A549 (cell line): ENCODE measurements at regions not wholly inside any gene's neighbourhood (a gene's known extent, or its start where the extent isn't known, plus 50 kb on each side); places are given as distances from the start of the nearest gene placed in this dataset.
"Not testable (repeated sequence)": the region's sequence is repeated elsewhere in the genome, so short reads cannot be mapped to it uniquely, and the experiment has no call there.

Experiments used
- ATAC-seq, 2 experiments: fragments of 200-7000 bp in 1 of 2; fragments of >200 bp in 1 of 2; cut with Nextera tagmentation in 1 of 2; cut with Tn5 transposase in 1 of 2; 3 replicates each; pipeline versions ENCODE4 v1.8.0 to v1.9.1; 2018 to 2020; ENCODE audit warnings: mild to moderate bottlenecking in 1 of 2, moderate library complexity in 1 of 2
- CTCF ChIA-PET: fragments of 300-600 bp; sonication (Branson Sonifier 250); formaldehyde crosslinking; extraction: SDS; loops from one replicate; lab custom pipeline; 2021; ENCODE audit warnings: antibody characterized with exemption, inconsistent platforms; lab: Yijun Ruan, JAX
- POLR2A ChIA-PET: fragments of 350-600 bp; formaldehyde crosslinking; extraction: SDS; loops from one replicate; lab custom pipeline; 2021; ENCODE audit warnings: antibody characterized with exemption, inconsistent platforms; lab: Yijun Ruan, JAX
- DNase-seq, 2 experiments: peaks; one replicate each; pipeline versions ENCODE4 v3.0.0 to v3.0.0-alpha.2; 2011 to 2016; ENCODE audit warnings: low read depth in 1 of 2, low spot score in 1 of 2
- FAIRE-seq: peaks from 2 replicates; lab custom pipeline; 2011; peaks lifted over from hg19 to GRCh38; lab: Jason Lieb, UNC
- H3K27ac ChIP-seq, 2 experiments: fragments of >200 bp; sonication (Bioruptor Twin); formaldehyde crosslinking; 3 replicates each; pipeline ENCODE4 v1.5.1; 2016 to 2017
- H3K4me1 ChIP-seq: fragments of >200 bp; sonication (Bioruptor Twin); formaldehyde crosslinking; 3 replicates; pipeline ENCODE4 v1.6.1; 2016
- H3K4me2 ChIP-seq: fragments of >200 bp; sonication (Bioruptor Twin); formaldehyde crosslinking; 3 replicates; pipeline ENCODE4 v1.6.1; 2016
- H3K4me3 ChIP-seq: fragments of >200 bp; sonication (Bioruptor Twin); formaldehyde crosslinking; 3 replicates; pipeline ENCODE4 v1.5.1; 2016
- H3K9me3 ChIP-seq: fragments of >200 bp; sonication (Bioruptor Twin); formaldehyde crosslinking; 3 replicates; pipeline ENCODE4 v1.6.1; 2016
- BHLHE40 ChIP-seq: IDR thresholded peaks from 2 replicates; pipeline ENCODE4 v1.6.1; 2012; ENCODE audit warnings: low read depth, low read length, inconsistent platforms
- FOSB ChIP-seq: fragments of 250-450 bp; sonication (Bioruptor Pico); IDR thresholded peaks from 2 replicates; pipeline ENCODE4 v1.5.0; 2020; ENCODE audit warnings: mild to moderate bottlenecking, moderate library complexity
- FOXS1 ChIP-seq: fragments of 250-450 bp; sonication (Bioruptor Pico); IDR thresholded peaks from 2 replicates; pipeline ENCODE4 v1.5.0; 2020; ENCODE audit warnings: mild to moderate bottlenecking, moderate library complexity
- HDAC2 ChIP-seq: fragments of 200-600 bp; sonication (generic); IDR thresholded peaks from 2 replicates; pipeline ENCODE4 v1.6.1; 2016
- HEYL ChIP-seq: fragments of 250-450 bp; sonication (Bioruptor Pico); IDR thresholded peaks from 2 replicates; pipeline ENCODE4 v1.8.0; 2021; ENCODE audit warnings: mild to moderate bottlenecking, moderate library complexity
- MAZ ChIP-seq: fragments of 150-350 bp; IDR thresholded peaks from 2 replicates; pipeline ENCODE4 v1.6.1; 2014; ENCODE audit warnings: antibody characterized with exemption, low read depth, low read length, borderline replicate concordance
- NFE2L2 ChIP-seq: fragments of 150-350 bp; conservative IDR thresholded peaks from 2 replicates; pipeline ENCODE4 v1.6.1; 2014; ENCODE audit warnings: low read length
- NPAS2 ChIP-seq: fragments of 250-450 bp; sonication (Bioruptor Pico); IDR thresholded peaks from 2 replicates; pipeline ENCODE4 v1.8.0; 2022; ENCODE audit warnings: mild to moderate bottlenecking, moderate library complexity, borderline replicate concordance
- NR3C1 ChIP-seq: fragments of >200 bp; sonication (Bioruptor Twin); formaldehyde crosslinking; IDR thresholded peaks from 3 replicates; pipeline ENCODE4 v1.6.1; 2017
- PHF8 ChIP-seq: fragments of 200-600 bp; sonication (generic); IDR thresholded peaks from 2 replicates; pipeline ENCODE4 v1.6.1; 2016; ENCODE audit warnings: low read depth, mild to moderate bottlenecking, antibody characterized with exemption, moderate library complexity, borderline replicate concordance
- POLR2AphosphoS2 ChIP-seq: conservative IDR thresholded peaks from 2 replicates; pipeline ENCODE4 v1.6.1; 2012; ENCODE audit warnings: low read length, improper control_type of control experiment, inconsistent platforms
- RAD21 ChIP-seq, 2 experiments: fragments of >200 bp in 1 of 2; sonication (Bioruptor Twin) in 1 of 2; formaldehyde crosslinking in 1 of 2; IDR thresholded peaks in 1 of 2; conservative IDR thresholded peaks in 1 of 2; 2 replicates in 1 of 2; 3 replicates in 1 of 2; pipeline ENCODE4 v1.6.1; 2012 to 2018; ENCODE audit warnings: inconsistent platforms in 1 of 2
- RARB ChIP-seq: fragments of 250-450 bp; sonication (Bioruptor Pico); IDR thresholded peaks from 2 replicates; pipeline ENCODE4 v1.8.0; 2021; ENCODE audit warnings: mild to moderate bottlenecking, moderate library complexity
- RNF2 ChIP-seq: fragments of 200-600 bp; sonication (generic); IDR thresholded peaks from 2 replicates; pipeline ENCODE4 v1.6.1; 2016; ENCODE audit warnings: low read depth, mild to moderate bottlenecking, antibody characterized with exemption, moderate library complexity, borderline replicate concordance
- SREBF2 ChIP-seq: fragments of 450-650 bp; IDR thresholded peaks from 2 replicates; pipeline ENCODE4 v1.6.1; 2014; ENCODE audit warnings: mild to moderate bottlenecking, moderate library complexity
- WGBS: methylation state at CpG from one replicate; pipeline ENCODE4 v1.1.6; 2017; ENCODE audit errors: missing lambda C conversion rate; 5-methylcytosine and 5-hydroxymethylcytosine counted together
- TF ChIP-seq, protein P1 (sequence below): fragments of >200 bp; sonication (Bioruptor Twin); formaldehyde crosslinking; IDR thresholded peaks from 3 replicates; pipeline ENCODE4 v1.5.1; 2016
- TF ChIP-seq, protein P2 (sequence below): fragments of >200 bp; sonication (Bioruptor Twin); formaldehyde crosslinking; IDR thresholded peaks from 2 replicates; pipeline ENCODE4 v1.6.1; 2016
- TF ChIP-seq, protein P3 (sequence below): IDR thresholded peaks from 2 replicates; pipeline ENCODE4 v1.6.1; 2012; ENCODE audit warnings: low read depth, borderline replicate concordance
- TF ChIP-seq, protein P4 (sequence below): fragments of 450-650 bp; IDR thresholded peaks from 2 replicates; pipeline ENCODE4 v1.6.1; 2014; ENCODE audit warnings: antibody characterized with exemption
- TF ChIP-seq, protein P5 (sequence below): fragments of 250-450 bp; sonication (Bioruptor Pico); IDR thresholded peaks from 2 replicates; pipeline ENCODE4 v1.5.0; 2021; ENCODE audit warnings: mild to moderate bottlenecking, moderate library complexity, borderline replicate concordance
- TF ChIP-seq, protein P6 (sequence below): IDR thresholded peaks from 2 replicates; pipeline ENCODE4 v1.6.1; 2012

DNA sequence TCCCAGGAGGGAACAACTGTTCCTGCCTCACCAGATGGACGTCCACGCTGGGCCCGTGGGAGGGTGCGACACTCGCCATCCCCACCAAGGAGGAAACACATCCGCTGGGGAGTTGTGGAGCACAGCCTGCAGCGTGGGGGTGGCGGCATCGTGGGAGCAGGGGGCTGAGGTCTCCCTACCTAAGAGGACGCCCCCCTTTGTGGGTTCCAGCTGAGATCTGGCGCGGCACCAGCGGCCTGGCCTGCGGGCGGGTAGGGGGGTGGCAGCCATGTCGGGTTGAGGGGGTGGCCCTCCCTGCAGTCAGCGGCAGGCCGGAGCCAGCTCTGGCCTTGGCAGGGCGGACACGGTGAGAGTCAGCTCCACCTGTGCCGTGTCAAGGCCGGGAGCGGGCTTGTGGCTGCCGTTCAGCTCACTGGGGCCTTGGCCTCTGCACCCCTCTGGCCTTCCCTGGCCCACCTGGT, 116.7 kb upstream of the CIBAR2 start:
- Histone ChIP-seq H3K4me3 (no peak overlapping the region), H3K4me2 (no peak overlapping the region), H3K27ac (no peak overlapping the region), H3K4me1 (no peaks in the 10 kb centered on the region), H3K9me3 (no peaks in the 10 kb centered on the region)
- TF ChIP-seq, protein P1, sequence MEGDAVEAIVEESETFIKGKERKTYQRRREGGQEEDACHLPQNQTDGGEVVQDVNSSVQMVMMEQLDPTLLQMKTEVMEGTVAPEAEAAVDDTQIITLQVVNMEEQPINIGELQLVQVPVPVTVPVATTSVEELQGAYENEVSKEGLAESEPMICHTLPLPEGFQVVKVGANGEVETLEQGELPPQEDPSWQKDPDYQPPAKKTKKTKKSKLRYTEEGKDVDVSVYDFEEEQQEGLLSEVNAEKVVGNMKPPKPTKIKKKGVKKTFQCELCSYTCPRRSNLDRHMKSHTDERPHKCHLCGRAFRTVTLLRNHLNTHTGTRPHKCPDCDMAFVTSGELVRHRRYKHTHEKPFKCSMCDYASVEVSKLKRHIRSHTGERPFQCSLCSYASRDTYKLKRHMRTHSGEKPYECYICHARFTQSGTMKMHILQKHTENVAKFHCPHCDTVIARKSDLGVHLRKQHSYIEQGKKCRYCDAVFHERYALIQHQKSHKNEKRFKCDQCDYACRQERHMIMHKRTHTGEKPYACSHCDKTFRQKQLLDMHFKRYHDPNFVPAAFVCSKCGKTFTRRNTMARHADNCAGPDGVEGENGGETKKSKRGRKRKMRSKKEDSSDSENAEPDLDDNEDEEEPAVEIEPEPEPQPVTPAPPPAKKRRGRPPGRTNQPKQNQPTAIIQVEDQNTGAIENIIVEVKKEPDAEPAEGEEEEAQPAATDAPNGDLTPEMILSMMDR = no peak
- TF ChIP-seq MAZ (no peak), HDAC2 (no peak), NFE2L2 (no peak), NR3C1 (no peak), POLR2AphosphoS2 (no peak), BHLHE40 (no peak)
- TF ChIP-seq, protein P2, sequence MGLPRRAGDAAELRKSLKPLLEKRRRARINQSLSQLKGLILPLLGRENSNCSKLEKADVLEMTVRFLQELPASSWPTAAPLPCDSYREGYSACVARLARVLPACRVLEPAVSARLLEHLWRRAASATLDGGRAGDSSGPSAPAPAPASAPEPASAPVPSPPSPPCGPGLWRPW = no peak
- ATAC-seq (no peak), DNase-seq (no peak), FAIRE-seq (no peak)
- WGBS = 85% methylated on average over 16 of the region's 24 CpGs
- ChIA-PET CTCF (interaction anchor here (0.8 to 2.2 kb wide), 6 partner anchors 14 to 114 kb away, joined by 3 to 9 read pairs (median 5); no protein-coding TSS in a partner anchor), POLR2A (no interaction called here)

DNA sequence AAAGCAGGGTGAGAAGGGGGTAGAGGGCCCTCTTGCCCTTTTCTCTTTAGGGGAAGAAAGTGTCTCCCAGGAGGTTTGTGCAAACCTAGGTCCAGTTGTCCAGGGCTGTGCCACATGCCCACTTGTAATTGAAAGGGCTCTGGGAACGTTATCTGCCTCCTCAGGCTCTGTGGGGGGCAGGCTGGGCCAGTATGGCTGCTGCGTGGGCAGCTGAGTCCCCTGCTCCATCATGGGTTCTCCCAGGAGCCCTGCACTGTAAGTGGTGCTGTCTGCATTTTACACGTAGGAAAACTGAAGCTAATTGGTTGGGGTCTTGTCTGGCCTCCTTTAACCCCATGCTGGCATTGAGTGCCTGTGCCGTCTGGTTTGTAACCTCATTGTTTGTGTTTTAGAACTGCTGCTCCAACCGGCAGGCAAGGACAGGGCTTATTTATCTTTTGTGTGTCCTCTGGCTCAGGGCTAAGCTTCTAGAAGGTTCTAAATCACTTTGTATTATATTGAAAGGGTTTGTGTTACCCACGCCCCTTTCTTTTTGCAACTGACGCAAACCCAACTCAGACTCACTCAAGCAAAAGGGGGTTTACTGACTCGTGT, 117.7 kb upstream of the CIBAR2 start:
- TF ChIP-seq SREBF2 = no peak
- no peak for ATAC-seq
- Histone ChIP-seq H3K4me3 (no peak overlapping the region), H3K9me3 (no peaks in the 10 kb centered on the region), H3K4me1 (peaks cover 3% of the 10 kb centered on the region; the same call in 1 of the 3 replicates), H3K27ac (no peak overlapping the region), H3K4me2 (no peak overlapping the region)
- ChIA-PET POLR2A (no interaction called here), CTCF (interaction anchor here (0.8 to 1.7 kb wide), 4 partner anchors 15 to 23 kb away, joined by 3 to 9 read pairs (median 5); no protein-coding TSS in a partner anchor)
- no peak for DNase-seq
- FAIRE-seq = no peak
- WGBS = 64% methylated on average over 8 of the region's 8 CpGs

DNA sequence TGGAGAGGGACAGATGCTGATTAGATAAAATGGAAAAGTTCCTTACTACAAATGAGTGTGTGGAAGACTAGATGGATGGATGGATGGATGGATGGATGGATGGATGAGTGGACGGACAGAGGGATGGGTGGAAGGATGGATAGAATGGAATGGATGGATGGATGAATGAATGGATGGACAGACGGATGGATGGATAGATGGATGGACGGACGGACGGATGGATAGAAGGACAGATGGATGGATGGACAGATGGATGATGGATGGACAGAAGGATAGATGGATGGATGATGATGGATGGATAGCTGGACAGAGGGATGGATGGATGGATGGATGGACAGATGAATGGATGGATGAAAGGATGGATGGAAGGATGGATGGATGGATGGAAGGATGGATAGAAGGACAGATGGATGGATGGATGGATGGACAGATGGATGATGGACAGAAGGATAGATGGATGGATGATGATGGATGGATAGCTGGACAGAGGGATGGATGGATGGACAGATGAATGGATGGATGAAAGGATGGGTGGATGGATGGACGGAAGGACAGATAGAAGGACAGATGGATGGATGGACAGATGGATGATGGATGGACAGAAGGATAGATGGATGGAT, 118.6 kb upstream of the CIBAR2 start:
- ATAC-seq, H3K27ac ChIP-seq, FAIRE-seq, POLR2A ChIA-PET, DNase-seq, H3K4me2 ChIP-seq, H3K4me3 ChIP-seq, H3K9me3 ChIP-seq: not testable (repeated sequence)
- WGBS = 88% methylated on average over 6 of the region's 6 CpGs
- CTCF ChIA-PET = interaction anchor here (1.0 to 2.3 kb wide), 3 partner anchors 14 to 380 kb away, joined by 3 to 13 read pairs (median 7); no protein-coding TSS in a partner anchor
- H3K4me1 ChIP-seq = peaks cover 12% of the 10 kb centered on the region; the same call in 2 of the 3 replicates

DNA sequence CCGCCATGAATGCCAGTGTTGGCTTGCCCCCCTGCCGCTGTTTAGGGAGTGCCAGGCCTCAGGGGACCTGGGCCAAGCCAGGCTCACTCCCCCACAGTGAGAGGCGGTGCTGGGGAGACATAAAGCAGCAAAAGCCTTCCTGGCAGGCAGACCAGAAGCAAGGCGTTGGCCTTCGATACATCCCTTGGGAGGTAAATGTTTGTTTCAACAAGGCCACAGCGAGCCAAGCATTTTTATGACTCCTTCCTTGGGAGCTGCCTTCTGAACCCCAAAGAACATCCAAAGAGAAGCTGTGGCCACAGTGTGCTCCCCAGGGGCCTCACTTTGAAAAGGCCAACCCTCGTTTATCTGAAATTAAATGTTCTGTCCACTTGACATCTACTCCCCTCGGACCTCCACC, 119.7 kb upstream of the CIBAR2 start:
- WGBS = 61% methylated on average over 8 of the region's 8 CpGs
- no peak overlapping the region for H3K27ac ChIP-seq
- no peak for ATAC-seq
- no peak for DNase-seq
- no peak overlapping the region for H3K4me3 ChIP-seq
- ChIA-PET POLR2A (no interaction called here), CTCF (interaction anchor here (0.8 to 2.4 kb wide), 8 partner anchors 9 to 379 kb away, joined by 3 to 13 read pairs (median 4); no protein-coding TSS in a partner anchor)
- no peak overlapping the region for H3K4me2 ChIP-seq
- no peak for FAIRE-seq
- H3K4me1 ChIP-seq = peaks cover 15% of the 10 kb centered on the region; the same call in 2 of the 3 replicates
- no peaks in the 10 kb centered on the region for H3K9me3 ChIP-seq
- TF ChIP-seq, protein P3, sequence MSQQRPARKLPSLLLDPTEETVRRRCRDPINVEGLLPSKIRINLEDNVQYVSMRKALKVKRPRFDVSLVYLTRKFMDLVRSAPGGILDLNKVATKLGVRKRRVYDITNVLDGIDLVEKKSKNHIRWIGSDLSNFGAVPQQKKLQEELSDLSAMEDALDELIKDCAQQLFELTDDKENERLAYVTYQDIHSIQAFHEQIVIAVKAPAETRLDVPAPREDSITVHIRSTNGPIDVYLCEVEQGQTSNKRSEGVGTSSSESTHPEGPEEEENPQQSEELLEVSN = no peak
- TF ChIP-seq FOSB (CRISPR knock-in tag) (no peak), RAD21 (conservative IDR thresholded peaks at IDR 0.05 in 1 of 2, IDR thresholded peaks at IDR 0.05 in 1 of 2) (no peak), HDAC2 (no peak), POLR2AphosphoS2 (no peak), HEYL (no peak), PHF8 (no peak), RNF2 (no peak), NPAS2 (CRISPR knock-in tag) (no peak), RARB (CRISPR knock-in tag) (no peak), FOXS1 (CRISPR knock-in tag) (no peak), BHLHE40 (no peak)
- TF ChIP-seq, protein P2 = no peak
- TF ChIP-seq, protein P4, sequence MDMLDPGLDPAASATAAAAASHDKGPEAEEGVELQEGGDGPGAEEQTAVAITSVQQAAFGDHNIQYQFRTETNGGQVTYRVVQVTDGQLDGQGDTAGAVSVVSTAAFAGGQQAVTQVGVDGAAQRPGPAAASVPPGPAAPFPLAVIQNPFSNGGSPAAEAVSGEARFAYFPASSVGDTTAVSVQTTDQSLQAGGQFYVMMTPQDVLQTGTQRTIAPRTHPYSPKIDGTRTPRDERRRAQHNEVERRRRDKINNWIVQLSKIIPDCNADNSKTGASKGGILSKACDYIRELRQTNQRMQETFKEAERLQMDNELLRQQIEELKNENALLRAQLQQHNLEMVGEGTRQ = no peak
- TF ChIP-seq, protein P5, sequence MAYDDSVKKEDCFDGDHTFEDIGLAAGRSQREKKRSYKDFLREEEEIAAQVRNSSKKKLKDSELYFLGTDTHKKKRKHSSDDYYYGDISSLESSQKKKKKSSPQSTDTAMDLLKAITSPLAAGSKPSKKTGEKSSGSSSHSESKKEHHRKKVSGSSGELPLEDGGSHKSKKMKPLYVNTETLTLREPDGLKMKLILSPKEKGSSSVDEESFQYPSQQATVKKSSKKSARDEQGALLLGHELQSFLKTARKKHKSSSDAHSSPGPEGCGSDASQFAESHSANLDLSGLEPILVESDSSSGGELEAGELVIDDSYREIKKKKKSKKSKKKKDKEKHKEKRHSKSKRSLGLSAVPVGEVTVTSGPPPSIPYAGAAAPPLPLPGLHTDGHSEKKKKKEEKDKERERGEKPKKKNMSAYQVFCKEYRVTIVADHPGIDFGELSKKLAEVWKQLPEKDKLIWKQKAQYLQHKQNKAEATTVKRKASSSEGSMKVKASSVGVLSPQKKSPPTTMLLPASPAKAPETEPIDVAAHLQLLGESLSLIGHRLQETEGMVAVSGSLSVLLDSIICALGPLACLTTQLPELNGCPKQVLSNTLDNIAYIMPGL = no peak
- TF ChIP-seq, protein P6, sequence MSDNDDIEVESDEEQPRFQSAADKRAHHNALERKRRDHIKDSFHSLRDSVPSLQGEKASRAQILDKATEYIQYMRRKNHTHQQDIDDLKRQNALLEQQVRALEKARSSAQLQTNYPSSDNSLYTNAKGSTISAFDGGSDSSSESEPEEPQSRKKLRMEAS = no peak
